Bronchial epithelial cell (primary cell): ENCODE measurements at regions not wholly inside any gene's neighbourhood (a gene's known extent, or its start where the extent isn't known, plus 50 kb on each side); places are given as distances from the start of the nearest gene placed in this dataset.

ENCODE experiments used
- DNase-seq: peaks from one replicate; pipeline ENCODE4 v3.0.0-alpha.2; 2010; ENCODE audit warnings: low read depth
- FAIRE-seq: peaks from 2 replicates; lab custom pipeline; 2011; peaks lifted over from hg19 to GRCh38; lab: Jason Lieb, UNC
- H3K27me3 ChIP-seq: 2 replicates; pipeline ENCODE4 v1.5.1; 2011; ENCODE audit warnings: low read length; ENCODE audit not compliant: control insufficient read depth, insufficient read depth
- H3K36me3 ChIP-seq: 2 replicates; pipeline ENCODE4 v1.5.1; 2011; ENCODE audit warnings: low read length; ENCODE audit not compliant: control insufficient read depth, insufficient read depth
- H3K4me3 ChIP-seq: 2 replicates; pipeline ENCODE4 v1.5.1; 2011; ENCODE audit warnings: mild to moderate bottlenecking, low read depth, low read length, control low read depth
- CTCF ChIP-seq: IDR thresholded peaks from 2 replicates; pipeline ENCODE4 v1.5.1; 2011; ENCODE audit warnings: mild to moderate bottlenecking, moderate library complexity, low read length, control low read depth, inconsistent platforms; ENCODE audit not compliant: insufficient read depth, severe bottlenecking

GRCh38 chr14:37843954-37844607 lies 248.7 kb downstream of the TTC6 start:
- Histone ChIP-seq H3K36me3 (no peaks in the 10 kb centered on the region), H3K27me3 (no peaks in the 10 kb centered on the region), H3K4me3 (no peak overlapping the region)
- TF ChIP-seq CTCF: no peak
- DNase-seq (no peak), FAIRE-seq (no peak)

- FAIRE-seq (no peak), DNase-seq (no peak)
- no peak for TF ChIP-seq CTCF
- Histone ChIP-seq H3K27me3 (no peaks in the 10 kb centered on the region), H3K4me3 (no peak overlapping the region), H3K36me3 (no peaks in the 10 kb centered on the region)
These were observed 249.2 kb downstream of the TTC6 start for GRCh38 chr14:37844614-37845013.

- H3K36me3 ChIP-seq: no peaks in the 10 kb centered on the region
- DNase-seq (no peak), FAIRE-seq (no peak)
These were observed 253.7 kb downstream of the TTC6 start for GRCh38 chr14:37848985-37849621.

GRCh38 chr14:37851054-37851453 lies 255.6 kb downstream of the TTC6 start:
- TF ChIP-seq CTCF: no peak
- H3K36me3 ChIP-seq: no peaks in the 10 kb centered on the region
- FAIRE-seq: no peak

More at GRCh38 chr14:37848985-37849621, 253.7 kb downstream of the TTC6 start:
- Histone ChIP-seq H3K4me3 (no peak overlapping the region), H3K27me3 (no peaks in the 10 kb centered on the region)
- TF ChIP-seq CTCF: no peak

GRCh38 chr14:37855871-37856270 lies 260.4 kb downstream of the TTC6 start:
- no peak overlapping the region for H3K4me3 ChIP-seq
- TF ChIP-seq CTCF: no peak
- no peaks in the 10 kb centered on the region for H3K36me3 ChIP-seq
- FAIRE-seq: no peak
- no peak for DNase-seq
- H3K27me3 ChIP-seq: no peaks in the 10 kb centered on the region

More at GRCh38 chr14:37851054-37851453, 255.6 kb downstream of the TTC6 start:
- Histone ChIP-seq H3K4me3 (no peak overlapping the region), H3K27me3 (no peaks in the 10 kb centered on the region)
- no peak for DNase-seq
